PC-3 (cell line): ENCODE measurements at regions not wholly inside any gene's neighbourhood (a gene's known extent, or its start where the extent isn't known, plus 50 kb on each side); places are given as distances from the start of the nearest gene placed in this dataset.

ENCODE experiments used
- ATAC-seq: fragments of 200-7000 bp; cut with Tn5 transposase; 2 replicates; pipeline ENCODE4 v1.9.1; 2020; ENCODE audit warnings: mild to moderate bottlenecking, moderate library complexity
- BruUV-seq: library from RNA; stranded (reverse); fragments of 400-500 nt; replicated peaks from 2 replicates; lab custom pipeline; 2021; lab: Mats Ljungman, UMichigan
- CTCF ChIA-PET: fragments of 300-600 bp; sonication (Branson Sonifier 250); formaldehyde crosslinking; loops from one replicate; lab custom pipeline; 2022; ENCODE audit warnings: antibody characterized with exemption; lab: Charles Lee
- POLR2A ChIA-PET: fragments of 300-600 bp; sonication (Branson Sonifier 250); formaldehyde crosslinking; loops from one replicate; lab custom pipeline; 2022; ENCODE audit warnings: antibody characterized with exemption; ENCODE audit not compliant: unreplicated experiment; lab: Charles Lee
- DNase-seq: peaks from one replicate; pipeline ENCODE4 v3.0.0-alpha.2; 2015
- H2AFZ ChIP-seq: fragments of 300-600 bp; sonication (generic); 2 replicates; pipeline ENCODE4 v1.6.0; 2016; ENCODE audit warnings: antibody characterized with exemption, low read length
- H3F3A ChIP-seq: fragments of 300-600 bp; sonication (generic); one replicate; pipeline ENCODE4 v1.6.0; 2017; ENCODE audit warnings: antibody characterized with exemption, low read length, control low read depth, mild to moderate bottlenecking; ENCODE audit not compliant: unreplicated experiment
- H3K27ac ChIP-seq: fragments of 300-600 bp; sonication (generic); 2 replicates; pipeline ENCODE4 v1.5.1; 2016; ENCODE audit warnings: mild to moderate bottlenecking, low read length
- H3K27me3 ChIP-seq: fragments of 300-600 bp; sonication (generic); 2 replicates; pipeline ENCODE4 v1.6.1; 2016; ENCODE audit warnings: low read length, mixed read lengths
- H3K36me3 ChIP-seq: fragments of 300-600 bp; sonication (generic); 2 replicates; pipeline ENCODE4 v1.6.1; 2016; ENCODE audit warnings: low read depth, mixed run types, low read length, mixed read lengths
- H3K4me1 ChIP-seq: fragments of 300-600 bp; sonication (generic); 2 replicates; pipeline ENCODE4 v1.5.1; 2016; ENCODE audit warnings: low read length; ENCODE audit not compliant: insufficient read depth
- H3K4me2 ChIP-seq: fragments of 300-600 bp; sonication (generic); 2 replicates; pipeline ENCODE4 v1.6.0; 2016; ENCODE audit warnings: low read length
- H3K4me3 ChIP-seq: fragments of 300-600 bp; sonication (generic); 2 replicates; pipeline ENCODE4 v1.5.1; 2016; ENCODE audit warnings: mild to moderate bottlenecking, low read length, mixed read lengths
- H3K79me2 ChIP-seq: fragments of 300-600 bp; sonication (generic); 2 replicates; pipeline ENCODE4 v1.6.1; 2017; ENCODE audit warnings: low read length, mixed read lengths
- H3K9ac ChIP-seq: fragments of 300-600 bp; sonication (generic); 2 replicates; pipeline ENCODE4 v1.6.0; 2016; ENCODE audit warnings: mild to moderate bottlenecking, low read length
- H3K9me2 ChIP-seq: fragments of 300-600 bp; sonication (generic); replicated peaks from 2 replicates; pipeline ENCODE4 v1.6.1; 2016; ENCODE audit warnings: mixed run types, low read length, mixed read lengths
- H3K9me3 ChIP-seq: fragments of 300-600 bp; sonication (generic); 2 replicates; pipeline ENCODE4 v1.6.1; 2016; ENCODE audit warnings: low read length, mixed read lengths
- H4K20me1 ChIP-seq: fragments of 300-600 bp; sonication (generic); 2 replicates; pipeline ENCODE4 v1.6.1; 2016; ENCODE audit warnings: low read length, mixed read lengths
- CTCF ChIP-seq: fragments of 300-600 bp; sonication (generic); conservative IDR thresholded peaks from 2 replicates; pipeline ENCODE4 v1.5.1; 2017; ENCODE audit warnings: antibody characterized with exemption, low read depth, mild to moderate bottlenecking, low read length
- EZH2 ChIP-seq: fragments of 300-600 bp; sonication (generic); IDR thresholded peaks from one replicate; pipeline ENCODE4 v1.6.1; 2017; ENCODE audit warnings: antibody characterized with exemption, mild to moderate bottlenecking, low read length; ENCODE audit not compliant: unreplicated experiment
- EZH2phosphoT487 ChIP-seq: fragments of 300-600 bp; sonication (generic); IDR thresholded peaks from 2 replicates; pipeline ENCODE4 v1.6.1; 2018; ENCODE audit warnings: mild to moderate bottlenecking, antibody characterized with exemption, low read length, borderline replicate concordance
- intact Hi-C: fragments of 100-400 bp; cut with micrococcal nuclease; formaldehyde crosslinking; loops from 2 replicates; pipeline ENCODE4 v1.9.0; 2023

DNA sequence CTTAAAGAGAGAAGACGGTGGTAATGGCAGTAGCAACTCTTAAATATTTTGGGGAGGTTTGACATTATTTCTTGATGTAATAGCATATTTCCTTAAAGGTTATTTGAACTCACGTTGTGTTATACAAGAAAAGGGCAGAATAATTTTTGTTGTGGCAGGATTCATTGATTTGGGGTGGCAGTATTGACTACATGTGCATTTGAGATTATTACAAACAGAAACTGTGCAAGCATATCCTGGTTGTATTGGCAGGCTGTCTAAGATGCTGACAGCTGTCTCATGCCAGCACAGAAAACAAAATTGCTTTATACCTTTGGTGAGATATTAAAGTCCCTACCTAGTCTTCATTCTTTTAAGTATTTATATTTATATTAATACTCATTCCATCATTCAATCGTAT lies 300.7 kb upstream of the MAGEC2 start:
- Histone ChIP-seq H3K9ac (no peak overlapping the region), H3K4me2 (no peak overlapping the region), H3K4me3 (no peak overlapping the region), H3K9me3 (no peaks in the 10 kb centered on the region), H3K36me3 (no peaks in the 10 kb centered on the region), H2AFZ (no peak overlapping the region), H3K9me2 (no peaks in the 10 kb centered on the region), H3K4me1 (peaks cover 26% of the 10 kb centered on the region), H3K79me2 (no peaks in the 10 kb centered on the region), H3F3A (no peaks in the 10 kb centered on the region), H4K20me1 (no peaks in the 10 kb centered on the region), H3K27me3 (no peaks in the 10 kb centered on the region), H3K27ac (no peak overlapping the region)
- intact Hi-C loops = no loop called here
- CTCF ChIA-PET = no interaction called here
- no TSS peak for BruUV-seq
- no peak for TF ChIP-seq CTCF
- no peak for TF ChIP-seq EZH2
- TF ChIP-seq EZH2phosphoT487 = no peak
- ATAC-seq (no peak), DNase-seq (no peak)
- POLR2A ChIA-PET = no interaction called here

DNA sequence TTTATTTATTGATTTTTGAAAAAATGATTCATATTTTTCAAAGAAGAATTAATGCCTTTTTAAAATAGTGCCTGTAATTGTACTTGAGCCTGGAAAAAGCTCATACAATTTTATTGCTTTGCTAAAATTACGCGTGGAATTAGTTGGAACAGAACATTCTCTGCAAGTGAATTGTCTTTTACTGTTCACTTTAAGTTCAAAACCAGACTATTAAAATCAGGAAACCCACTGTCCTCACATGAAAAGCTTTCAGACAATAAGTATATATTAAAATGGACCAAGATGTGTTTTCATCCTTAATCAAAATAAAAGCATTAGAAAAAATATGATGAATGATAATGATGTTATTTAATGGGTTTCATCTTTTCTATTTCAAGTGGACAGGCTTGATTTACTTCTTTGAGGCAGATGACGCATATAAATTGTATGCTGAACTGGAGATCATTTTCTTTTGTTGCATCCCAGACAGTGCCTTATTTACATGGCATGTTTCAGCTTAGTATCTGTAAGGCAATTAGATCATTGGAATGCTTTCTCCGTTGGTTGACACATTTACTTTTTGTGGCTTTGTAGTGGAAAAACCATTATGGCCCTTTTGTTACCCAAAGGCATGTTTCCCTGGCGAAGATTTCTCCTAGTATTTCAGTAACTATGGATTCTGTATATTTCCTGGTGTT lies 299.0 kb upstream of the MAGEC2 start:
- no peaks in the 10 kb centered on the region for H3K79me2 ChIP-seq
- no peaks in the 10 kb centered on the region for H3K9me3 ChIP-seq
- POLR2A ChIA-PET = no interaction called here
- intact Hi-C loops = no loop called here
- H4K20me1 ChIP-seq = no peaks in the 10 kb centered on the region
- H3K4me2 ChIP-seq = no peak overlapping the region
- H3K4me1 ChIP-seq = peaks cover 26% of the 10 kb centered on the region
- no peak overlapping the region for H3K9ac ChIP-seq
- H3K4me3 ChIP-seq = no peak overlapping the region
- DNase-seq (peak; percentile 38), ATAC-seq (no peak)
- BruUV-seq = no TSS peak
- H3F3A ChIP-seq = no peaks in the 10 kb centered on the region
- CTCF ChIA-PET = no interaction called here
- no peaks in the 10 kb centered on the region for H3K27me3 ChIP-seq
- H2AFZ ChIP-seq = no peak overlapping the region
- H3K36me3 ChIP-seq = no peaks in the 10 kb centered on the region
- no peak overlapping the region for H3K27ac ChIP-seq
- H3K9me2 ChIP-seq = no peaks in the 10 kb centered on the region
- TF ChIP-seq EZH2 (no peak), EZH2phosphoT487 (no peak), CTCF (no peak)

- Histone ChIP-seq H3K27ac (peak overlapping the region; percentile 28), H3K27me3 (no peaks in the 10 kb centered on the region), H3K4me1 (peaks cover 22% of the 10 kb centered on the region), H4K20me1 (no peaks in the 10 kb centered on the region), H3K9me2 (no peaks in the 10 kb centered on the region), H3K9me3 (no peaks in the 10 kb centered on the region), H3K79me2 (no peaks in the 10 kb centered on the region), H3F3A (no peaks in the 10 kb centered on the region), H2AFZ (no peak overlapping the region), H3K4me2 (peak overlapping the region; percentile 18; the same call in 1 of the 2 replicates), H3K36me3 (no peaks in the 10 kb centered on the region), H3K9ac (no peak overlapping the region), H3K4me3 (no peak overlapping the region)
- TF ChIP-seq EZH2 = no peak
- TF ChIP-seq CTCF = no peak
- TF ChIP-seq EZH2phosphoT487 = no peak
- intact Hi-C loops = no loop called here
- BruUV-seq = no TSS peak
- POLR2A ChIA-PET = no interaction called here
- peak; percentile 62 for DNase-seq
- CTCF ChIA-PET = no interaction called here
- ATAC-seq = peak; percentile 22; the same call in 1 of the 2 replicates
Observed at GRCh38 chrX:142502441-142502840, 297.4 kb upstream of the MAGEC2 start.
